Esophagus muscularis mucosa (tissue), 4 donors: ENCODE measurements at regions not wholly inside any gene's neighbourhood (a gene's known extent, or its start where the extent isn't known, plus 50 kb on each side); places are given as distances from the start of the nearest gene placed in this dataset.

Source experiments
- DNase-seq: peaks from one replicate; pipeline ENCODE4 v3.0.0-alpha.2; 2017; ENCODE audit errors: extremely low spot score
- H3K27ac ChIP-seq, 4 donors: fragments of 200-600 bp; sonication (generic); replicated peaks in 1 of 4; 1 replicate in 3 of 4; 2 replicates in 1 of 4; pipeline ENCODE4 v1.5.1; 2016 to 2019; ENCODE audit warnings: mild to moderate bottlenecking in 1 of 4
- H3K27me3 ChIP-seq, 4 donors: fragments of 200-600 bp; sonication (generic); one replicate each; pipeline versions ENCODE4 v1.5.1 to v1.6.0; 2016 to 2019
- H3K36me3 ChIP-seq, 4 donors: fragments of 200-600 bp; sonication (generic); one replicate each; pipeline ENCODE4 v1.5.1; 2016 to 2019
- H3K4me1 ChIP-seq, 4 donors: fragments of 200-600 bp; sonication (generic); one replicate each; pipeline ENCODE4 v1.5.1; 2016 to 2019
- H3K4me3 ChIP-seq, 4 donors: fragments of 200-600 bp; sonication (generic); 1 replicate in 2 of 4; 2 replicates in 2 of 4; pipeline ENCODE4 v1.5.1; 2016 to 2019; ENCODE audit warnings: mild to moderate bottlenecking in 4 of 4, moderate library complexity in 1 of 4
- H3K9me3 ChIP-seq, 4 donors: fragments of 200-600 bp; sonication (generic); 1 replicate in 3 of 4; 2 replicates in 1 of 4; pipeline ENCODE4 v1.5.1; 2016 to 2019
- CTCF ChIP-seq, 3 experiments: fragments of 200-600 bp in 2 of 3; fragments of 450-650 bp in 1 of 3; sonication (generic) in 2 of 3; IDR thresholded peaks; one replicate each; pipeline ENCODE4 v1.5.1; 2017 to 2019; ENCODE audit warnings: antibody characterized with exemption in 3 of 3, mild to moderate bottlenecking in 2 of 3, moderate library complexity in 1 of 3
- EP300 ChIP-seq: sonication (generic); formaldehyde crosslinking; IDR thresholded peaks from one replicate; pipeline ENCODE4 v1.6.1; 2017; ENCODE audit warnings: antibody characterized with exemption
- POLR2A ChIP-seq: fragments of 450-650 bp; IDR thresholded peaks from one replicate; pipeline ENCODE4 v1.6.1; 2017; ENCODE audit warnings: antibody characterized with exemption, moderate library complexity, mild to moderate bottlenecking, low read depth
- POLR2AphosphoS5 ChIP-seq, 2 donors: sonication (generic); formaldehyde crosslinking; IDR thresholded peaks; one replicate each; pipeline ENCODE4 v1.6.1; 2017; ENCODE audit warnings: antibody characterized with exemption in 2 of 2
- WGBS: methylation state at CpG from one replicate; pipeline ENCODE4 v1.1.5; 2018; 5-methylcytosine and 5-hydroxymethylcytosine counted together
- intact Hi-C: fragments of 100-400 bp; cut with DNase I; formaldehyde crosslinking; loops from one replicate; pipeline ENCODE4 v1.15.1; 2023

GRCh38 chr4:3851211-3851610 is 85.0 kb downstream of the ADRA2C start:
- Histone ChIP-seq H3K9me3 (peaks cover 0 to 22% (median 17%) of the 10 kb centered on the region in 4 donors), H3K27ac (no peak overlapping the region), H3K27me3 (peaks cover 0 to 54% (median 0%) of the 10 kb centered on the region in 4 donors), H3K4me1 (no peaks in the 10 kb centered on the region), H3K4me3 (no peak overlapping the region), H3K36me3 (no peaks in the 10 kb centered on the region)
- DNase-seq: no peak
- TF ChIP-seq EP300 (no peak), POLR2AphosphoS5 (IDR thresholded peaks at IDR 0.05) (no peak), CTCF (IDR thresholded peaks at IDR 0.05) (no peak), POLR2A (no peak)
- 56% methylated on average over 6 of the region's 6 CpGs for WGBS
- intact Hi-C loops: no loop called here

GRCh38 chr4:3851881-3852280 is 85.7 kb downstream of the ADRA2C start:
- TF ChIP-seq POLR2A (no peak), EP300 (no peak), POLR2AphosphoS5 (IDR thresholded peaks at IDR 0.05) (no peak), CTCF (IDR thresholded peaks at IDR 0.05) (no peak)
- intact Hi-C loops: no loop called here
- Histone ChIP-seq H3K9me3 (peaks cover 0 to 22% (median 17%) of the 10 kb centered on the region in 4 donors), H3K4me3 (no peak overlapping the region), H3K27me3 (peaks cover 0 to 61% (median 0%) of the 10 kb centered on the region in 4 donors), H3K36me3 (no peaks in the 10 kb centered on the region), H3K4me1 (no peaks in the 10 kb centered on the region), H3K27ac (no peak overlapping the region)
- no peak for DNase-seq
- WGBS: 44% methylated on average over 8 of the region's 10 CpGs

- intact Hi-C loops: no loop called here
- 71% methylated on average over 5 of the region's 11 CpGs for WGBS
- TF ChIP-seq EP300 (no peak), POLR2A (no peak), CTCF (IDR thresholded peaks at IDR 0.05) (no peak), POLR2AphosphoS5 (IDR thresholded peaks at IDR 0.05) (no peak)
- H3K4me1 ChIP-seq: no peaks in the 10 kb centered on the region
- H3K36me3 ChIP-seq: no peaks in the 10 kb centered on the region
- DNase-seq: no peak
- H3K9me3 ChIP-seq: peaks cover 0 to 22% (median 17%) of the 10 kb centered on the region in 4 donors
- no peak overlapping the region for H3K4me3 ChIP-seq
- no peak overlapping the region for H3K27ac ChIP-seq
- peaks cover 0 to 62% (median 0%) of the 10 kb centered on the region in 4 donors for H3K27me3 ChIP-seq
Measured at GRCh38 chr4:3852309-3852708, 86.1 kb downstream of the ADRA2C start.

GRCh38 chr4:3852711-3853110 is 86.5 kb downstream of the ADRA2C start:
- Histone ChIP-seq H3K9me3 (peaks cover 0 to 22% (median 17%) of the 10 kb centered on the region in 4 donors), H3K36me3 (no peaks in the 10 kb centered on the region), H3K27me3 (peaks cover 0 to 62% (median 0%) of the 10 kb centered on the region in 4 donors), H3K27ac (no peak overlapping the region), H3K4me3 (no peak overlapping the region), H3K4me1 (no peaks in the 10 kb centered on the region)
- no peak for DNase-seq
- TF ChIP-seq EP300: no peak
- no peak for TF ChIP-seq POLR2A
- no peak for TF ChIP-seq CTCF (IDR thresholded peaks at IDR 0.05)
- TF ChIP-seq POLR2AphosphoS5 (IDR thresholded peaks at IDR 0.05): no peak
- WGBS: 89% methylated on average over 3 of the region's 3 CpGs
- intact Hi-C loops: no loop called here

DNA sequence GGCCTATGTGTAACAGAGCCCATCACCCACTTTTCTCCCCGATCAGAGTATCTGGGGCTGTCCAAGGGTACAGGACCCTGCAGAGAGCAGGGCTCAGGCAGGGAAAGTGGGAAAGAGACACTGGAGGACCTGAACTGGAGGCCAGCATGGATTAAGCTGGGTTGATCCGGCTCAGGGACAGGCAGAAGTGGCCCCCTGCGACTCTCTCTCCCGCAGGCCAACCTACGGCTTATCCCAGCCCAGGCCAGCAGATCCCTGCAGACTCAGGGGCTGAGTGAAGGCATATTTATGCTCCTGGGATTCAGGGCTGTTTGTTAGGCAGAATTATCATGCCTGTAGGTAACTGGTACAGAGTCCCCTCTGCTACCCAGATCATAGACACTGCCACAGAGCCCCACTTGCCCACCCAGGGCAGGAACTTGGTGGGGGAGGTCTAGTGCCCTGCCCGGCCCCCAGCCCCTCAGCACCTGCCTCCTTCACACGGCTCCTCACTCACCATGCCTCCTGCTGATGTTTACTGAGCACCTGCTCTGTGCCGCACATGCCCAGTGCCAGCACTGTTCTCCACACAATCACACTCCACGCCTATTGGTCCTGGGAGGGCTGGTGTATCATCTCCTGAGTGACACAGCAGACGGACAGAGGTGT is 87.3 kb downstream of the ADRA2C start:
- no peak for DNase-seq
- Histone ChIP-seq H3K36me3 (no peaks in the 10 kb centered on the region), H3K27me3 (peaks cover 0 to 61% (median 0%) of the 10 kb centered on the region in 4 donors), H3K9me3 (peaks cover 0 to 22% (median 17%) of the 10 kb centered on the region in 4 donors), H3K4me1 (no peaks in the 10 kb centered on the region), H3K4me3 (no peak overlapping the region), H3K27ac (no peak overlapping the region)
- intact Hi-C loops: no loop called here
- WGBS: 77% methylated on average over 7 of the region's 10 CpGs
- TF ChIP-seq POLR2AphosphoS5 (IDR thresholded peaks at IDR 0.05): no peak
- TF ChIP-seq CTCF (IDR thresholded peaks at IDR 0.05): no peak
- no peak for TF ChIP-seq POLR2A
